Adrenal gland (tissue), 9 donors: ENCODE measurements at regions not wholly inside any gene's neighbourhood (a gene's known extent, or its start where the extent isn't known, plus 50 kb on each side); places are given as distances from the start of the nearest gene placed in this dataset.

ENCODE experiments used
- DNase-seq, 7 donors: peaks; one replicate each; pipeline ENCODE4 v3.0.0-alpha.2; 2019 to 2020
- H3K27ac ChIP-seq, 5 donors: fragments of 200-600 bp; sonication (generic) in 4 of 5; 1 replicate in 3 of 5; 2 replicates in 2 of 5; pipeline versions ENCODE4 v1.5.1 to v1.8.0; 2016 to 2020; ENCODE audit warnings: mild to moderate bottlenecking in 1 of 5
- H3K27me3 ChIP-seq: fragments of 200-600 bp; 2 replicates; pipeline ENCODE4 v1.8.0; 2021
- H3K36me3 ChIP-seq, 2 donors: fragments of 200-600 bp; replicated peaks in 1 of 2; 1 replicate in 1 of 2; 2 replicates in 1 of 2; pipeline versions ENCODE4 v1.5.1 to v1.8.0; 2018 to 2022
- H3K4me1 ChIP-seq, 2 donors: fragments of 200-600 bp; replicated peaks in 1 of 2; 1 replicate in 1 of 2; 2 replicates in 1 of 2; pipeline versions ENCODE4 v1.5.1 to v1.8.0; 2018 to 2021
- H3K4me3 ChIP-seq, 4 donors: fragments of 200-600 bp; sonication (generic) in 3 of 4; one replicate each; pipeline ENCODE4 v1.5.1; 2016 to 2018
- H3K9me3 ChIP-seq, 3 donors: fragments of 200-600 bp; sonication (generic) in 1 of 3; replicated peaks in 1 of 3; 1 replicate in 2 of 3; 2 replicates in 1 of 3; pipeline versions ENCODE4 v1.5.1 to v1.8.0; 2016 to 2021
- POLR2A ChIP-seq, 2 donors: fragments of 450-650 bp; IDR thresholded peaks; one replicate each; pipeline ENCODE4 v1.6.1; 2017; ENCODE audit warnings: antibody characterized with exemption in 2 of 2, mild to moderate bottlenecking in 2 of 2, moderate library complexity in 1 of 2
- whole genome bisulfite sequencing, 4 donors: extraction: QIAGEN DNeasy Blood & Tissue Kit in 2 of 4; methylation state at CpG; one replicate each; pipeline versions ENCODE4 v1.1.5 to v1.1.7; 2013 to 2017; 5-methylcytosine and 5-hydroxymethylcytosine counted together
- intact Hi-C, 2 donors: fragments of 100-400 bp; cut with DNase I; formaldehyde crosslinking; loops; one replicate each; pipeline versions ENCODE4 v1.14.1 to v1.15.0; 2022 to 2023
- TF ChIP-seq, protein P1 (sequence below), 6 experiments: fragments of 450-650 bp in 4 of 6; fragments of 200-600 bp in 2 of 6; sonication (generic) in 1 of 6; IDR thresholded peaks; 1 replicate in 5 of 6; 2 replicates in 1 of 6; pipeline versions ENCODE4 v1.5.1 to v1.8.0; 2016 to 2021; ENCODE audit warnings: antibody characterized with exemption in 6 of 6, mild to moderate bottlenecking in 2 of 6, moderate library complexity in 1 of 6
- donor health status: healthy with polysubstance abuse.
- donor health status: Bipolar disorder and iron deficiency.
- donor health status: DM: yes; HTN: yes; CAD: no.
- donor health status: DM: no; HTN: no; CAD: no.
- donor health status: DM: no; HTN: no; CAD: no.

DNA sequence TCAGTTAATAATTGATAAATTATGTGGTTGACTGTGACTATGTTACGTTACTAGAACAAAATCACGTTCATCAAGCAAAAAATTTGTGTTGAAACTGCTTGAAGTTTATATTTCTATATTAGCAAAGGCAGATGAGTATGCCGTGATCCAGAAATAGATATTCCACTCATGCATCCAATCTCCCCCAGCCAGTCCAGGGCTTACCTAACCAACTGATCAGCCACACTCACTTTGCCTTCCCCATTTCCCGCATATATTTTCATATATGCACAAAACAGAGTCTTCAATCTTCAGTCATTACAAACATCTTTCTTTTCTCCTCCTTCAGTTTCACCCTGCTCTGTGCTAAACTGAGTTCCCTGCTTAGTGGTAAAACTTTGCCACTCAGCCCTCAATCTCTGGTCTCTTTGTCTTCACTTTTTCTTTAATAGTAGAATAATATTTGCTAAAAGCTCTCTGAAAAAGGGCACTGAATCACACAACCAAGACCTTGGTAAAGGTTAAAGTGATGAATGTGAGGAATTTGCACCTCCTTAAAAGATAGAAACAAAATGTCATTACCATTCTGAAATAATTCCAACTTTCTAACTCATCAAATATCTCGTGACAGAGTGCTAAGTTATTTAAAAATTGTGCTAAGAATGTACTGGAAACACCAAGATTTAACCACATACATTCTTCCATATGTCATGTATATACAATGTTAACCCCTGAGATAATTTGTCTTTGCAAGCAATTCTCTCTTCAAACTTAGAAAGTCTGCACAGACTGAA is 893.2 kb upstream of the CRIM1 start:
- no peak for DNase-seq
- H3K27me3 ChIP-seq = no peaks in the 10 kb centered on the region
- no peak for TF ChIP-seq POLR2A (IDR thresholded peaks at IDR 0.05)
- TF ChIP-seq, protein P1, sequence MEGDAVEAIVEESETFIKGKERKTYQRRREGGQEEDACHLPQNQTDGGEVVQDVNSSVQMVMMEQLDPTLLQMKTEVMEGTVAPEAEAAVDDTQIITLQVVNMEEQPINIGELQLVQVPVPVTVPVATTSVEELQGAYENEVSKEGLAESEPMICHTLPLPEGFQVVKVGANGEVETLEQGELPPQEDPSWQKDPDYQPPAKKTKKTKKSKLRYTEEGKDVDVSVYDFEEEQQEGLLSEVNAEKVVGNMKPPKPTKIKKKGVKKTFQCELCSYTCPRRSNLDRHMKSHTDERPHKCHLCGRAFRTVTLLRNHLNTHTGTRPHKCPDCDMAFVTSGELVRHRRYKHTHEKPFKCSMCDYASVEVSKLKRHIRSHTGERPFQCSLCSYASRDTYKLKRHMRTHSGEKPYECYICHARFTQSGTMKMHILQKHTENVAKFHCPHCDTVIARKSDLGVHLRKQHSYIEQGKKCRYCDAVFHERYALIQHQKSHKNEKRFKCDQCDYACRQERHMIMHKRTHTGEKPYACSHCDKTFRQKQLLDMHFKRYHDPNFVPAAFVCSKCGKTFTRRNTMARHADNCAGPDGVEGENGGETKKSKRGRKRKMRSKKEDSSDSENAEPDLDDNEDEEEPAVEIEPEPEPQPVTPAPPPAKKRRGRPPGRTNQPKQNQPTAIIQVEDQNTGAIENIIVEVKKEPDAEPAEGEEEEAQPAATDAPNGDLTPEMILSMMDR (IDR thresholded peaks at IDR 0.05) = no peak
- H3K4me3 ChIP-seq = no peak overlapping the region
- H3K36me3 ChIP-seq = no peaks in the 10 kb centered on the region
- intact Hi-C loops = no loop called here
- WGBS, 4 donors = 48 to 56% (median 52%) methylated on average over 5 of the region's 5 CpGs
- no peaks in the 10 kb centered on the region for H3K9me3 ChIP-seq
- H3K27ac ChIP-seq = no peak overlapping the region
- no peaks in the 10 kb centered on the region for H3K4me1 ChIP-seq

DNA sequence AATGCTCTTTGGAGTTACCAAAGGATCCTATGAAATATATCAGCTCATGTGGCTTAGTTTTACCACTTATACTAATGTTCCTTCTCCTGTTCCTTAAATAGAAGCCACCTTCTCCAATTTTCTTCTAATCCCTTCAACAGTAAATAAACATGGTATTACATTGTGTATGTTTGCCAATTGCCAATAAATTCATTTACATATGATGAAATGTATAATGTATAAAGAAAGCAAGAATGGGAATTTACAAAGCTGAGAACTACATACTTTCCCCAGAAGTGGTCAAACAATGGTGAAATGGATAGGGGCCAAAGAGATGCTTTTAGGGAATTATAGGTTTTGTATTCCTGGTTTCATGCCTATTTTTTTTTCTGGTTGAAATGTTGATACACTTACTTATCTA is 894.2 kb upstream of the CRIM1 start:
- intact Hi-C loops = no loop called here
- Histone ChIP-seq H3K27me3 (no peaks in the 10 kb centered on the region), H3K27ac (no peak overlapping the region), H3K9me3 (no peaks in the 10 kb centered on the region), H3K36me3 (no peaks in the 10 kb centered on the region), H3K4me1 (no peaks in the 10 kb centered on the region), H3K4me3 (no peak overlapping the region)
- TF ChIP-seq, protein P1 (IDR thresholded peaks at IDR 0.05) = no peak
- TF ChIP-seq POLR2A (IDR thresholded peaks at IDR 0.05) = no peak
- DNase-seq = no peak

DNA sequence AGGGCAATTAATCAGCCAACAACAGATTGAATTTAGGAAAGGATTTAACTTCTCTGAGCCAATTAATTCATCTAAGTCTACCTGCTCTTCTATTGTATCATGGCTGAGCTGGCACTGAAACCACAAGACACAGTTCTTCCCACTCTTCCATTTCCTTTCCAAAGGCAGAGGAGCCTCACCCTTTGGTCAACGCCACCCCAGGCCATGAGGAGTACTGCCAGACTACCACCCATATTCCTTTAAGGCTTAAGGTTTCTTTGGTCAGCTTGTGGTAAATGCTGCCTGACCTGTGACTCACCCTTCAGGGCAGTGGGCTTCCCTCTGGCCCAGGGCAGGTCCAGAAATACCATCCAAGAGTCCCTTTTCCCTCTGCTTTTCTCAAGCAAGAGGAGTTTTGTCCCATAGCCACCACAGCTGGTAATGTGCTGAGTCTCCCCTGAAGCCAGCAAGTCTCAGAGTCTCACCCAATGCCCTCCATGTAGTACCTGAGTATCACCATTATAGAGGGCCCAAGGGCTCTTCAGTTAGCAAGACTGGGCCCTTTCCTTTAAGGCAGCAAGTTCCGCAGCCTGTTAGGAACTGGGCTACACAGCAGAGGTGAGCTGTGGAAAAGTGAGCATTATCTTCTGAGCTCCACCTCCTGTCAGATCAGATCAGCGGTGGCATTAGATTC is 900.5 kb upstream of the CRIM1 start:
- no peak for DNase-seq
- H3K27me3 ChIP-seq = no peaks in the 10 kb centered on the region
- 65 to 89% (median 74%) methylated on average over 2 to 3 of the region's 3 CpGs for WGBS, 4 donors
- no peaks in the 10 kb centered on the region for H3K36me3 ChIP-seq
- H3K27ac ChIP-seq = no peak overlapping the region
- TF ChIP-seq, protein P1 (IDR thresholded peaks at IDR 0.05) = peak in 1 of 6 experiments; percentile 6
- no peak for TF ChIP-seq POLR2A (IDR thresholded peaks at IDR 0.05)
- H3K4me1 ChIP-seq = no peaks in the 10 kb centered on the region
- no peaks in the 10 kb centered on the region for H3K9me3 ChIP-seq
- no peak overlapping the region for H3K4me3 ChIP-seq
- intact Hi-C loops = no loop called here

DNA sequence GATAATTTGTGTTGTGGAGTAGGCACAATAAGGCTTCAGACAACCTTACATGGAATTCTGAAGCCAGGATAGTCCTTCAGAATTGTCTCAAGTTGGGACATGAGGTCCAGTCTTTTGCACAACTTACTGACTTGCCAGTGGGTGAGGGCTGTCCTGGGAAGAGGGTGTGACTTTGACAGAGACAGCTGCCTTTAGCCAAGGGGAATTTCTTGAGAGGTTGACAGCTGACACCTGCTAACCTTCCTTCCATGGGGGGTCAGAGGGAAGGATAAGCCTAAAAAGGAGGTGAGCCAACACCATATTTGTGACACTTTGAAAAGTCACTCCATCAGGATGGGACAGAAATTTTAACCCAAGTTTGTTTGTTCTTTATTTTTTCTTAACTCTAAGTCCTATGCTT is 907.8 kb upstream of the CRIM1 start:
- intact Hi-C loops = no loop called here
- Histone ChIP-seq H3K27me3 (no peaks in the 10 kb centered on the region), H3K4me1 (no peaks in the 10 kb centered on the region), H3K36me3 (no peaks in the 10 kb centered on the region), H3K27ac (no peak overlapping the region), H3K4me3 (no peak overlapping the region), H3K9me3 (no peaks in the 10 kb centered on the region)
- TF ChIP-seq, protein P1 (IDR thresholded peaks at IDR 0.05) = no peak
- TF ChIP-seq POLR2A (IDR thresholded peaks at IDR 0.05) = no peak
- DNase-seq = no peak
